ENCODE measurements at regions not wholly inside any gene's neighbourhood (a gene's known extent, or its start where the extent isn't known, plus 50 kb on each side); places are given as distances from the start of the nearest gene placed in this dataset.

DNA sequence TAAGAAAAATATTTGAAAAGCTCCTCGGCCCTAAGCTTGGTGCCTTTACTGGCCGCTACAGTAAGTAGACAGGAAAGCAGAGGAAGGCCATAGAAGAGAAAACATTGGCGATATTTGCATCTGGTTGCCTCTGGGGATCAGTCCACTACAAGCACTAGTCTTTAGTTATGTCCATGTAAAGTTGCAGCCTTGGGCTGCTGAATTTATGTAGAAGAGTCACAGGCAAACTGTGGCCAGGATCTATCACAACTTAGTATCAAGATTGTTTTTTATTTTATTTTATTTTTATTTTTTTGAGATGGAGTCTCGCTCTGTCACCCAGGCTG, 228.7 kb upstream of the CAMK1G start:
- DNase-seq (ENCODE audit: low spot score) (no peak), ATAC-seq (peak; percentile 22)
- H3K4me3 Mint-ChIP-seq: no peak overlapping the region

More for the DNA sequence above, 228.7 kb upstream of the CAMK1G start:
- peaks cover 46% of the 10 kb centered on the region for H3K4me1 Mint-ChIP-seq
- Histone ChIP-seq H3K36me3 (ENCODE audit: insufficient read depth) (no peaks in the 10 kb centered on the region), H3K4me3 (no peak overlapping the region), H4K20me1 (replicated peaks; ENCODE audit: insufficient read depth) (no peaks in the 10 kb centered on the region), H3K9me2 (ENCODE audit: insufficient read depth) (peaks cover 10% of the 10 kb centered on the region; the same call in 1 of the 2 replicates), H2AFZ (no peak overlapping the region; the same call in 1 of the 2 replicates), H3K27me3 (ENCODE audit: insufficient read depth) (no peaks in the 10 kb centered on the region), H3F3A (replicated peaks; ENCODE audit: low read depth) (no peaks in the 10 kb centered on the region; the same call in 1 of the 2 replicates), H3K27ac (ENCODE audit: low read depth) (peak overlapping the region; percentile 23), H3K4me1 (ENCODE audit: insufficient read depth) (peaks cover 32% of the 10 kb centered on the region), H3K79me2 (replicated peaks; ENCODE audit: insufficient read depth) (no peaks in the 10 kb centered on the region), H3K4me2 (no peak overlapping the region)
- no peak overlapping the region for H3K27ac Mint-ChIP-seq
- no peak for TF ChIP-seq ZNF114 (CRISPR knock-in tag; IDR thresholded peaks at IDR 0.05)
- TF ChIP-seq EZH2 (IDR thresholded peaks at IDR 0.05; ENCODE audit: low read depth, unreplicated experiment): no peak
- TF ChIP-seq ETS1 (IDR thresholded peaks at IDR 0.05): no peak
- no peak for TF ChIP-seq POLR2AphosphoS5 (IDR thresholded peaks at IDR 0.05; ENCODE audit: low read depth)
- no peak for TF ChIP-seq STAT1 (IDR thresholded peaks at IDR 0.05; ENCODE audit: unreplicated experiment)
- TF ChIP-seq, protein P1, sequence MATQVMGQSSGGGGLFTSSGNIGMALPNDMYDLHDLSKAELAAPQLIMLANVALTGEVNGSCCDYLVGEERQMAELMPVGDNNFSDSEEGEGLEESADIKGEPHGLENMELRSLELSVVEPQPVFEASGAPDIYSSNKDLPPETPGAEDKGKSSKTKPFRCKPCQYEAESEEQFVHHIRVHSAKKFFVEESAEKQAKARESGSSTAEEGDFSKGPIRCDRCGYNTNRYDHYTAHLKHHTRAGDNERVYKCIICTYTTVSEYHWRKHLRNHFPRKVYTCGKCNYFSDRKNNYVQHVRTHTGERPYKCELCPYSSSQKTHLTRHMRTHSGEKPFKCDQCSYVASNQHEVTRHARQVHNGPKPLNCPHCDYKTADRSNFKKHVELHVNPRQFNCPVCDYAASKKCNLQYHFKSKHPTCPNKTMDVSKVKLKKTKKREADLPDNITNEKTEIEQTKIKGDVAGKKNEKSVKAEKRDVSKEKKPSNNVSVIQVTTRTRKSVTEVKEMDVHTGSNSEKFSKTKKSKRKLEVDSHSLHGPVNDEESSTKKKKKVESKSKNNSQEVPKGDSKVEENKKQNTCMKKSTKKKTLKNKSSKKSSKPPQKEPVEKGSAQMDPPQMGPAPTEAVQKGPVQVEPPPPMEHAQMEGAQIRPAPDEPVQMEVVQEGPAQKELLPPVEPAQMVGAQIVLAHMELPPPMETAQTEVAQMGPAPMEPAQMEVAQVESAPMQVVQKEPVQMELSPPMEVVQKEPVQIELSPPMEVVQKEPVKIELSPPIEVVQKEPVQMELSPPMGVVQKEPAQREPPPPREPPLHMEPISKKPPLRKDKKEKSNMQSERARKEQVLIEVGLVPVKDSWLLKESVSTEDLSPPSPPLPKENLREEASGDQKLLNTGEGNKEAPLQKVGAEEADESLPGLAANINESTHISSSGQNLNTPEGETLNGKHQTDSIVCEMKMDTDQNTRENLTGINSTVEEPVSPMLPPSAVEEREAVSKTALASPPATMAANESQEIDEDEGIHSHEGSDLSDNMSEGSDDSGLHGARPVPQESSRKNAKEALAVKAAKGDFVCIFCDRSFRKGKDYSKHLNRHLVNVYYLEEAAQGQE (IDR thresholded peaks at IDR 0.05; ENCODE audit: unreplicated experiment): no peak
- no peak for TF ChIP-seq JUNB (IDR thresholded peaks at IDR 0.05; ENCODE audit: unreplicated experiment)
- no peak for TF ChIP-seq NANOG (IDR thresholded peaks at IDR 0.05; ENCODE audit: borderline replicate concordance)
- no peak for TF ChIP-seq CREB1 (CRISPR knock-in tag; IDR thresholded peaks at IDR 0.05; ENCODE audit: low read depth)
- no peak for TF ChIP-seq EZH2phosphoT487 (IDR thresholded peaks at IDR 0.05; ENCODE audit: unreplicated experiment)
- TF ChIP-seq ZNF331 (CRISPR knock-in tag; IDR thresholded peaks at IDR 0.05; ENCODE audit: low read depth): no peak
- TF ChIP-seq, protein P2, sequence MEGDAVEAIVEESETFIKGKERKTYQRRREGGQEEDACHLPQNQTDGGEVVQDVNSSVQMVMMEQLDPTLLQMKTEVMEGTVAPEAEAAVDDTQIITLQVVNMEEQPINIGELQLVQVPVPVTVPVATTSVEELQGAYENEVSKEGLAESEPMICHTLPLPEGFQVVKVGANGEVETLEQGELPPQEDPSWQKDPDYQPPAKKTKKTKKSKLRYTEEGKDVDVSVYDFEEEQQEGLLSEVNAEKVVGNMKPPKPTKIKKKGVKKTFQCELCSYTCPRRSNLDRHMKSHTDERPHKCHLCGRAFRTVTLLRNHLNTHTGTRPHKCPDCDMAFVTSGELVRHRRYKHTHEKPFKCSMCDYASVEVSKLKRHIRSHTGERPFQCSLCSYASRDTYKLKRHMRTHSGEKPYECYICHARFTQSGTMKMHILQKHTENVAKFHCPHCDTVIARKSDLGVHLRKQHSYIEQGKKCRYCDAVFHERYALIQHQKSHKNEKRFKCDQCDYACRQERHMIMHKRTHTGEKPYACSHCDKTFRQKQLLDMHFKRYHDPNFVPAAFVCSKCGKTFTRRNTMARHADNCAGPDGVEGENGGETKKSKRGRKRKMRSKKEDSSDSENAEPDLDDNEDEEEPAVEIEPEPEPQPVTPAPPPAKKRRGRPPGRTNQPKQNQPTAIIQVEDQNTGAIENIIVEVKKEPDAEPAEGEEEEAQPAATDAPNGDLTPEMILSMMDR (conservative IDR thresholded peaks at IDR 0.05; ENCODE audit: low read depth in 2 of 2): no peak
- no peak for TF ChIP-seq ZNF462 (CRISPR knock-in tag; IDR thresholded peaks at IDR 0.05)
- no peaks in the 10 kb centered on the region for H3K9me3 Mint-ChIP-seq
- no peaks in the 10 kb centered on the region for H3K27me3 Mint-ChIP-seq (ENCODE audit: insufficient read depth, low read depth, poor library complexity)
- H3K36me3 Mint-ChIP-seq (ENCODE audit: low read depth): no peaks in the 10 kb centered on the region

Data from GM23338 (cell line).